ENCODE measurements at regions not wholly inside any gene's neighbourhood (a gene's known extent, or its start where the extent isn't known, plus 50 kb on each side); places are given as distances from the start of the nearest gene placed in this dataset.
"Not testable (repeated sequence)": the region's sequence is repeated elsewhere in the genome, so short reads cannot be mapped to it uniquely, and the experiment has no call there.

- Mint-ChIP-seq H3K4me1 (no peaks in the 10 kb centered on the region), H3K27me3 (ENCODE audit: low read depth, poor library complexity) (peaks cover 2% of the 10 kb centered on the region), H3K27ac (no peak overlapping the region), H3K36me3 (ENCODE audit: low read depth) (no peaks in the 10 kb centered on the region), H3K4me3 (no peak overlapping the region), H3K9me3 (peaks cover 44% of the 10 kb centered on the region)
- TF ChIP-seq CTCF (IDR thresholded peaks at IDR 0.05), result no peak
- DNase-seq, result no peak
Measured at GRCh38 chr15:54779271-54779670, 417.5 kb downstream of the RSL24D1 start.

DNA sequence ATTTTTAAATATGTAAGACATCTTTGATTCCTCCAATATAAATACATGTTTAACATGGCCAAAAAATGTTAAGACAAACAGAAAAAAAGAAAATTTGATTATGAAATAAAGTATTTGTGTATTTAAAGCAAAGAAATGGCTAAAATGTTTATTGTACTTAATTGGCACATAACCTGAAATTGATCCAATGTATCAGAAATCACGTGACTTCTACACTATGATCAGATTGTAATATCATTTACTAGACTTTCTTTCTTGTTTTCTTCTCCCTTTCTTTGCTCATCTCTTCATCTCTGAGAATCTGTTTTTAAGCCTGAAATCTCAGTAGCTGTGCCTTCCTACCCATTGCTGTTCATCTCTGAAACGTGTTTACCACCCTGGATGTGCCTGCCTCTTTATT, 420.3 kb downstream of the RSL24D1 start:
- H3K27ac Mint-ChIP-seq, result no peak overlapping the region
- no peak for TF ChIP-seq CTCF (IDR thresholded peaks at IDR 0.05)
- DNase-seq, result no peak
- no peaks in the 10 kb centered on the region for H3K4me1 Mint-ChIP-seq
- peaks cover 17% of the 10 kb centered on the region for H3K9me3 Mint-ChIP-seq
- H3K4me3 Mint-ChIP-seq, result no peak overlapping the region
- H3K36me3 Mint-ChIP-seq (ENCODE audit: low read depth), result no peaks in the 10 kb centered on the region
- H3K27me3 Mint-ChIP-seq (ENCODE audit: low read depth, poor library complexity), result no peaks in the 10 kb centered on the region

GRCh38 chr15:54772663-54773062, 424.1 kb downstream of the RSL24D1 start:
- no peak for TF ChIP-seq CTCF (IDR thresholded peaks at IDR 0.05)
- Mint-ChIP-seq H3K36me3 (ENCODE audit: low read depth) (no peaks in the 10 kb centered on the region), H3K27ac (no peak overlapping the region), H3K27me3 (ENCODE audit: low read depth, poor library complexity) (peaks cover 3% of the 10 kb centered on the region), H3K4me3 (no peak overlapping the region), H3K4me1 (no peaks in the 10 kb centered on the region), H3K9me3 (no peaks in the 10 kb centered on the region)
- DNase-seq, result no peak

- not testable (repeated sequence) for H3K36me3 Mint-ChIP-seq (ENCODE audit: low read depth); H3K4me1 Mint-ChIP-seq; DNase-seq; H3K27me3 Mint-ChIP-seq (ENCODE audit: low read depth, poor library complexity); H3K27ac Mint-ChIP-seq; H3K4me3 Mint-ChIP-seq
- H3K9me3 Mint-ChIP-seq, result peaks cover 70% of the 10 kb centered on the region
Measured at GRCh38 chr15:54749461-54749860, 447.3 kb downstream of the RSL24D1 start.

DNA sequence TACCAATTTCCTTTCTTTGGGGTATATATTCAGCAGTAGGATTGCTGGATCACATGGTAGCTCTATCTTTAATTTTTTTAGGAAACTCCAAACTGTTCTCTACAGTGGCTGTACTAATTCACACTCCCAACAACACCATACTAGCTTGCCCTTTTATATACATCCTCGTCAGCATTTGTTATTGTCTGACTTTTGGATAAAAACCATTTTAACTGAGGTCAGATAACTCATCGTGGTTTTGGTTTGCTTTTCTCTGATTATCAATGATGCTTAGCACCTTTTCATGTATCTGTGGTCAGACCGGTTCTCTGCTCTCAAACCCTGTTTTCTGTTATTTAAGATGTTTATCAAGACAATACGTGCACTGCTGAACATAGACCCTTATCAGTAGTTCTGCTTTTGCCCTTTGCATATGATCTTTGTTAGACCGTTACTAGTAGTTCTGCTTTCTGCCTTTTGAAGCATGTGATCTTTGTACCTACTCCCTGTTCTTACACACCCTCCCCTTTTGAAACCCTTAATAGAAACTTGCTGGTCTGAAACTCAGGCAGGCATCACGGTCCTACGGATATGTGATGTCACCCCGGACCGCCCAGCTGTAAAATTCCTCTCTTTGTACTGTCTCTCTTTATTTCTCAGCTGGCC, 474.3 kb downstream of the RSL24D1 start:
- Mint-ChIP-seq H3K4me3 (no peak overlapping the region), H3K27ac (no peak overlapping the region), H3K36me3 (ENCODE audit: low read depth) (no peaks in the 10 kb centered on the region), H3K4me1 (no peaks in the 10 kb centered on the region), H3K9me3 (peaks cover 53% of the 10 kb centered on the region), H3K27me3 (ENCODE audit: low read depth, poor library complexity) (peaks cover 3% of the 10 kb centered on the region)
- DNase-seq, result no peak
- no peak for TF ChIP-seq CTCF (IDR thresholded peaks at IDR 0.05)

DNA sequence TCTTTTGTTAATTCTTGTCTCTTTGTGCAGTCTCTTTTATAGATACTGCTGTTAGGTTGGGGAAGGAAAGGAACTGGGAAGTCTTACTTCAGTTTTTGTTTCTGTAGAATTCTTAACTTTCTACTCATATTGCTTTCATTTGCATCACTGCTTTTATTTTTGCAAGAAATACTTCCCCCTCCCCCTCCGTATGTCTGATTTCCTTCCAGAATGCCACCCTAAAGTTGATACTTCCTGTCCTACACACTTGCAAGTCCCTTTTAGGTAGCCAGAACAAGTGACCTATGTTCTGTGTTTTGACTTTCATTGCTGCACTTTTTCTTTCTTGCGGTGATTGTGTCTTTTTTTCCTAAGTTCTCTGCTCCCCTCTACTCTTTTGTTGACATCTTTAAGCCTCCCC, 477.4 kb downstream of the RSL24D1 start:
- Mint-ChIP-seq H3K27me3 (ENCODE audit: low read depth, poor library complexity) (peaks cover 3% of the 10 kb centered on the region), H3K4me3 (no peak overlapping the region), H3K27ac (no peak overlapping the region), H3K9me3 (peaks cover 51% of the 10 kb centered on the region), H3K36me3 (ENCODE audit: low read depth) (no peaks in the 10 kb centered on the region), H3K4me1 (no peaks in the 10 kb centered on the region)
- no peak for DNase-seq
- TF ChIP-seq CTCF (IDR thresholded peaks at IDR 0.05), result no peak

All from nephron progenitor cell (in vitro differentiated cells).